GM12864 (cell line): ENCODE measurements at regions not wholly inside any gene's neighbourhood (a gene's known extent, or its start where the extent isn't known, plus 50 kb on each side); places are given as distances from the start of the nearest gene placed in this dataset.

Experiments used
- DNase-seq: peaks from one replicate; pipeline ENCODE4 v3.0.0-alpha.2; 2011; ENCODE audit warnings: low read depth
- H3K4me3 ChIP-seq: 2 replicates; pipeline ENCODE4 v1.5.1; 2011; ENCODE audit warnings: mild to moderate bottlenecking, low read depth, low read length, control low read depth
- TF ChIP-seq, protein P1 (sequence below): IDR thresholded peaks from 2 replicates; pipeline ENCODE4 v1.5.1; 2011; ENCODE audit warnings: low read depth, mild to moderate bottlenecking, moderate library complexity, low read length, control low read depth, inconsistent platforms; ENCODE audit errors: missing control alignments

DNA sequence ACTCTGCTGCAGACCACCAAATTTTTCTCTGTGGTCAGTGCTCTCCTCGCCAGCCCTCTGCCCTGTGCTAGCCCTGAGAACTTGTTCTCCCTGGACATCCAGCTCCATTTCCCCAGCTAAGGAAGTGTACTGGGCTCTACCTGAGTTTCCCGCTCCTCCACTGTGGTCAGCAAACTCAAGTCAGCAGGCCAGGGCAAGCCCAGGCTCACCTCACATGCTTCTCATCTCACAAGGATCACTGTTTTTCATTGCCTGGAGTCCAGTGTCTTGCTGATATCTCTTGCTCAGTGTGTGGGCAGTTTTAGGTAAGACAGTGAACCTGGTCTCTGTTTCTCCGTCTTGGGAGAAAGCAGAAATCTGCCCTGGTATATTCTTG is 201.4 kb downstream of the FOXO1 start:
- H3K4me3 ChIP-seq, result no peak overlapping the region
- TF ChIP-seq, protein P1, sequence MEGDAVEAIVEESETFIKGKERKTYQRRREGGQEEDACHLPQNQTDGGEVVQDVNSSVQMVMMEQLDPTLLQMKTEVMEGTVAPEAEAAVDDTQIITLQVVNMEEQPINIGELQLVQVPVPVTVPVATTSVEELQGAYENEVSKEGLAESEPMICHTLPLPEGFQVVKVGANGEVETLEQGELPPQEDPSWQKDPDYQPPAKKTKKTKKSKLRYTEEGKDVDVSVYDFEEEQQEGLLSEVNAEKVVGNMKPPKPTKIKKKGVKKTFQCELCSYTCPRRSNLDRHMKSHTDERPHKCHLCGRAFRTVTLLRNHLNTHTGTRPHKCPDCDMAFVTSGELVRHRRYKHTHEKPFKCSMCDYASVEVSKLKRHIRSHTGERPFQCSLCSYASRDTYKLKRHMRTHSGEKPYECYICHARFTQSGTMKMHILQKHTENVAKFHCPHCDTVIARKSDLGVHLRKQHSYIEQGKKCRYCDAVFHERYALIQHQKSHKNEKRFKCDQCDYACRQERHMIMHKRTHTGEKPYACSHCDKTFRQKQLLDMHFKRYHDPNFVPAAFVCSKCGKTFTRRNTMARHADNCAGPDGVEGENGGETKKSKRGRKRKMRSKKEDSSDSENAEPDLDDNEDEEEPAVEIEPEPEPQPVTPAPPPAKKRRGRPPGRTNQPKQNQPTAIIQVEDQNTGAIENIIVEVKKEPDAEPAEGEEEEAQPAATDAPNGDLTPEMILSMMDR, result no peak

DNA sequence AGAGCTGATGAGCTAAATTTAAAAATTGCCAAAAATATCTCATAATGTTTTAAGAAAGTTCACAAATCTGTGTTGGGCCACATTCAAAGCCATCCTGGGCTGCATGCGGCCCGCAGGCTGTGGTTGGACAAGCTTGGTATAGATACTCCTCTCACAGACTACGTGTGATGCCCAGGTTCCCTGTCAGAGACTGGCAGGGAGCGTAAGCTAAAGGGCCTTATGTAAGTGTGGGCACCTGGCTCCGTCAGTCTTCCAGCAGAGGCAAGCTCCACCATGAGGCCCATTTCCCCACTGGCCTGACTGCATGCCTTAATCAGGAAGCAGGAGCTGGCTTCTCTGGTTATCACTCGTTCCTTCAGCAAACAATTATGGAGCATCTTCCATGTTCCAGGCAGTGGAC is 200.2 kb downstream of the FOXO1 start:
- no peak overlapping the region for H3K4me3 ChIP-seq
- TF ChIP-seq, protein P1, result no peak

More for the DNA sequence above, 201.4 kb downstream of the FOXO1 start:
- DNase-seq, result no peak

DNA sequence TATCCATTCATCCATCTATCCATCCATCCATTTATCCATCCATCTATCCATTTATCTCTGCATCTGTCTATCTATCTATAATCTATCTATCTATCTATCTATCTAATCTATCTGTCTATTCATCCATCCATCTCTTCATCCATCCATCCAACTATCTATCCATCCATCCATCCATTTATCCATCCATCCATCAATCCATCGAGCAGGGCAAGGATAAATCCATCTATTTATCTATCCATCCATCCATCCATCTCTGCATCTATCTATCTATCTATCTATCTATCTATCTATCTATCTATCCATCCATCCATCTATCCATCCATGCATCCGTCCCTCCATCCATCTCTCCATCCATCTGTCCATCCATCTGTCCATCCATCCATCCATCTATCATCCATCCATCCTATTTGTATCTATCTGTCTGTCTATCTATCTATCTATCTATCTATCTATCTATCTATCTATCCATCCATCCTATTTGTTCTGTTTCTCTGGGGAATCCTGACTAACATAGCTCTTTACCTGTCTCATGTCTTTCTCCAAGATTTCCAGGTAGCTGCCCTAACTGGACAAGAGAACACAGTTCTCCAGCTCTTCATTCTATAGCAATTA is 198.1 kb downstream of the FOXO1 start:
- H3K4me3 ChIP-seq, result no peak overlapping the region
- TF ChIP-seq, protein P1, result no peak
- no peak for DNase-seq

More for the DNA sequence above, 200.2 kb downstream of the FOXO1 start:
- DNase-seq, result no peak

DNA sequence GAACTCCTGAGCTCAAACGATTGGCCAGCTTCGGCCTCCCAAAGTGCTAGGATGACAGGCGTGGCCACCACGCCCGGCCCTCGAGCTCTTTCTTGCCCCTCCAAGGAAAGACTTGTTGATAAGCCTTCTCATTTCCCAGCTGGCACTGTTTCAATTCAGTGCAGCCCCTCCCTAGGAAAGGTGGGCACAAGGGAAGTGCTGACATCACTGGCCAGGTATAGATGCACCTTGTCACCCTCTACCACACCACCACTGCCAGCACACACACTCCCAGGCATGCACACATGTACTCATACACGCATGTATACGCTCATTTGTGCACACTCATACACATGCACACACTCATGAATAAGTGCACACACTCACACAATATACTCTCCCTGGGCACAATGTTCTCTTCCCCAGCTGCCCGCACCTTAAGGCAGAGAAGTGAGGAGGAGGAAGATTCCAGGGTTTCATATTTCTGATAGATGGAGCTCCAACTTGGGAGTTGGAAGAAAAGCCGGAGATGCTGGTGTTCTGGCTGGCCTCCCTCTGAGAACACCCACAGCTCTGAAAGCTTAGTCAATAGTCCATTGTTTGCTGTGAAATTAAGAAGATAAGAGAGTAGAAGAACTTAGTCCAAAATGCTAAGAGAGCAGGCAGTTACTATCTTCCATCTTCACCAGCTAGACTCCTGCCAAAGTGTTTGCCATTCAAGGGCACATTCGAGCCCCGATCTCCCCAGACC is 196.7 kb downstream of the FOXO1 start:
- no peak overlapping the region for H3K4me3 ChIP-seq
- TF ChIP-seq, protein P1, result no peak
- no peak for DNase-seq

DNA sequence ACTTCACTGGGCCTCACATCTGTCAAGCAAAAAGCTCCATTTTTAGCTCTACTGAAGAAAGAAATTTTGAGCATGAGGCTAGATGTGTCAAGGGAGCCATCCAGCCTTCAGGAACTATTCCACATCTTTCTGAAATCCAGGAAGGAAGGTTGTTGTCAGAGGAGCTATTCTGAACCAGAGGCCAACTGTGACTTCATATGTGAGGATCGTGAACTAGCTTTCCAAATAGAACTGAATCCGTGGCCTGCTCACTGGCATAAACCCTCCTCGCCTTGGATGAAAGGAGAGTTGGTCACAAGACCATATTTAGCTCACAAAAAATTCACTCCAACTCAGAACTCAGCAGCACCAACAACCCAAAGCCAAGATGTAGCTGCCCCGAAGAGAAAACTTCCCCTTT is 195.8 kb downstream of the FOXO1 start:
- TF ChIP-seq, protein P1, result no peak
- DNase-seq, result no peak
- no peak overlapping the region for H3K4me3 ChIP-seq

DNA sequence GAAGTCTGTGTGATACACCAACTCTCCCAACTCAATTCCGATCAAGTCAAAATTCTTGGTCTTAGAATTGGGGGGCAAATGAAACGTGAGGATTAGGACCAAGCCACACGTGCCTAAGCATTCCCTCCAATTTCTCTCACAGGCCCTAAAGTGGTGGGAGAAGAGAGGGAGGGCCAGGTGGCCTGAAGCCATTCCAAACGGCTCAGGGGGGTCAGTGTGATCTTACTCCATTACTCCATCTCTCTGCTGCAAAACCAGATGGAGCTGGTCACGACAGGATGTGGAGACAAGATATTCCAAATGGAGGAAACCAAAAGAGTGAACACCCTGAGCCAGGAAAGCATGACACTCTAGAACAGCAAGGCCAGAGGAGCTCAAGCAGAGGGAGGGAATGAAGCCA is 195.4 kb downstream of the FOXO1 start:
- no peak overlapping the region for H3K4me3 ChIP-seq
- TF ChIP-seq, protein P1, result no peak
- no peak for DNase-seq

DNA sequence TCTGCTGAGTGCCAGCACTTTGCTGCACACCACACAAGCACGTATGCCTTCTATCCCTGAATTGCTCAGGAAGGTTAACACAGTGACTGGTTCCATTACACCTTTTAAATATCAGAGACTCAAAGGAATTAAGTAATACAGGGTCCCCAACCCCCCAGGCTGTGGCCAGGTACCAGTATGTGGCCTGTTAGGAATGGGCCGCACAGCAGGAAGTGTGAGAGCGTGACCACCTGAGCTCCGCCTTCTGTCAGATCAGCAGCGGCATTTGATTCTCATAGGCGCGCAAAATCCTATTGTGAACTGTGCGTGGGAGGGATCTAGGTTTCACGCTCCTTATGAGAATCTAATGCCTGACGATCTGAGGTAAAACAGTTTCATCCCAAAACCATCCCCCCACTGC is 194.5 kb downstream of the FOXO1 start:
- TF ChIP-seq, protein P1, result no peak
- no peak for DNase-seq

More for the DNA sequence above, 194.5 kb downstream of the FOXO1 start:
- H3K4me3 ChIP-seq, result no peak overlapping the region
